OCI-LY3 (cell line): ENCODE measurements at regions not wholly inside any gene's neighbourhood (a gene's known extent, or its start where the extent isn't known, plus 50 kb on each side); places are given as distances from the start of the nearest gene placed in this dataset.

Source experiments
- EZH2phosphoT487 ChIP-seq: fragments of 200-600 bp; shearing (Covaris generic); IDR thresholded peaks from 2 replicates; pipeline ENCODE4 v1.6.1; 2018; ENCODE audit warnings: antibody characterized with exemption, mixed run types, low read depth
- TF ChIP-seq, protein P1 (sequence below): fragments of 200-600, 300-600 bp; sonication (generic); IDR thresholded peaks from 2 replicates; pipeline ENCODE4 v1.5.1; 2014; ENCODE audit warnings: antibody characterized with exemption, low read length, low read depth

DNA sequence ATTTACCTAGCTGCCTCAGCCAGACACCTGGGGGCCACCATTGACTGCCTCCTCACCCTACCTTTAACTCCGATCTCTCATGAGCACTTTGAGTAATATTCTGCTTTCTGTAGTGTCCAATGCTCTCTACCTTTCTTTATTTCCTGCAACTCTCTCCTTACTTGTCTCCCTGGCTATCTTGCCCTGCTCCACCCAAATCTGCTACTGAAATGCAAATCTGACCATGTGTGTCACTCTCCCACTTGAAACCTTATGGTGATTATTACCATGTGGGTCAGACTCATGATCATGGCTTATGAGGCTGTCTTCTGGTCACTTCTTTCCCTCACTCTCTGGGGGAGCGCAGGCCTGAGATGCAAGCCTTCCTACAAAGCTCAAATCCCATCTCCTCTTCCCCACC lies 83.3 kb downstream of the INSIG2 start:
- TF ChIP-seq, protein P1, sequence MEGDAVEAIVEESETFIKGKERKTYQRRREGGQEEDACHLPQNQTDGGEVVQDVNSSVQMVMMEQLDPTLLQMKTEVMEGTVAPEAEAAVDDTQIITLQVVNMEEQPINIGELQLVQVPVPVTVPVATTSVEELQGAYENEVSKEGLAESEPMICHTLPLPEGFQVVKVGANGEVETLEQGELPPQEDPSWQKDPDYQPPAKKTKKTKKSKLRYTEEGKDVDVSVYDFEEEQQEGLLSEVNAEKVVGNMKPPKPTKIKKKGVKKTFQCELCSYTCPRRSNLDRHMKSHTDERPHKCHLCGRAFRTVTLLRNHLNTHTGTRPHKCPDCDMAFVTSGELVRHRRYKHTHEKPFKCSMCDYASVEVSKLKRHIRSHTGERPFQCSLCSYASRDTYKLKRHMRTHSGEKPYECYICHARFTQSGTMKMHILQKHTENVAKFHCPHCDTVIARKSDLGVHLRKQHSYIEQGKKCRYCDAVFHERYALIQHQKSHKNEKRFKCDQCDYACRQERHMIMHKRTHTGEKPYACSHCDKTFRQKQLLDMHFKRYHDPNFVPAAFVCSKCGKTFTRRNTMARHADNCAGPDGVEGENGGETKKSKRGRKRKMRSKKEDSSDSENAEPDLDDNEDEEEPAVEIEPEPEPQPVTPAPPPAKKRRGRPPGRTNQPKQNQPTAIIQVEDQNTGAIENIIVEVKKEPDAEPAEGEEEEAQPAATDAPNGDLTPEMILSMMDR: no peak
- no peak for TF ChIP-seq EZH2phosphoT487
